Adrenal gland (tissue), 9 donors: ENCODE measurements at regions not wholly inside any gene's neighbourhood (a gene's known extent, or its start where the extent isn't known, plus 50 kb on each side); places are given as distances from the start of the nearest gene placed in this dataset.

Source experiments
- DNase-seq, 7 donors: peaks; one replicate each; pipeline ENCODE4 v3.0.0-alpha.2; 2019 to 2020
- H3K27ac ChIP-seq, 5 donors: fragments of 200-600 bp; sonication (generic) in 4 of 5; 1 replicate in 3 of 5; 2 replicates in 2 of 5; pipeline versions ENCODE4 v1.5.1 to v1.8.0; 2016 to 2020; ENCODE audit warnings: mild to moderate bottlenecking in 1 of 5
- H3K27me3 ChIP-seq: fragments of 200-600 bp; 2 replicates; pipeline ENCODE4 v1.8.0; 2021
- H3K36me3 ChIP-seq, 2 donors: fragments of 200-600 bp; replicated peaks in 1 of 2; 1 replicate in 1 of 2; 2 replicates in 1 of 2; pipeline versions ENCODE4 v1.5.1 to v1.8.0; 2018 to 2022
- H3K4me1 ChIP-seq, 2 donors: fragments of 200-600 bp; replicated peaks in 1 of 2; 1 replicate in 1 of 2; 2 replicates in 1 of 2; pipeline versions ENCODE4 v1.5.1 to v1.8.0; 2018 to 2021
- H3K4me3 ChIP-seq, 4 donors: fragments of 200-600 bp; sonication (generic) in 3 of 4; one replicate each; pipeline ENCODE4 v1.5.1; 2016 to 2018
- H3K9me3 ChIP-seq, 3 donors: fragments of 200-600 bp; sonication (generic) in 1 of 3; replicated peaks in 1 of 3; 1 replicate in 2 of 3; 2 replicates in 1 of 3; pipeline versions ENCODE4 v1.5.1 to v1.8.0; 2016 to 2021
- CTCF ChIP-seq, 6 experiments: fragments of 450-650 bp in 4 of 6; fragments of 200-600 bp in 2 of 6; sonication (generic) in 1 of 6; IDR thresholded peaks; 1 replicate in 5 of 6; 2 replicates in 1 of 6; pipeline versions ENCODE4 v1.5.1 to v1.8.0; 2016 to 2021; ENCODE audit warnings: antibody characterized with exemption in 6 of 6, mild to moderate bottlenecking in 2 of 6, moderate library complexity in 1 of 6
- POLR2A ChIP-seq, 2 donors: fragments of 450-650 bp; IDR thresholded peaks; one replicate each; pipeline ENCODE4 v1.6.1; 2017; ENCODE audit warnings: antibody characterized with exemption in 2 of 2, mild to moderate bottlenecking in 2 of 2, moderate library complexity in 1 of 2
- WGBS, 4 donors: extraction: QIAGEN DNeasy Blood & Tissue Kit in 2 of 4; methylation state at CpG; one replicate each; pipeline versions ENCODE4 v1.1.5 to v1.1.7; 2013 to 2017; 5-methylcytosine and 5-hydroxymethylcytosine counted together
- intact Hi-C, 2 donors: fragments of 100-400 bp; cut with DNase I; formaldehyde crosslinking; loops; one replicate each; pipeline versions ENCODE4 v1.14.1 to v1.15.0; 2022 to 2023
- donor health status: healthy with polysubstance abuse.
- donor health status: Bipolar disorder and iron deficiency.
- donor health status: DM: yes; HTN: yes; CAD: no.
- donor health status: DM: no; HTN: no; CAD: no.
- donor health status: DM: no; HTN: no; CAD: no.

- intact Hi-C loops: no loop called here
- H3K4me1 ChIP-seq: no peaks in the 10 kb centered on the region
- H3K4me3 ChIP-seq: no peak overlapping the region
- no peaks in the 10 kb centered on the region for H3K9me3 ChIP-seq
- TF ChIP-seq POLR2A (IDR thresholded peaks at IDR 0.05) (no peak), CTCF (IDR thresholded peaks at IDR 0.05) (no peak)
- DNase-seq: no peak
- H3K27me3 ChIP-seq: no peaks in the 10 kb centered on the region
- H3K27ac ChIP-seq: no peak overlapping the region
- 63 to 74% (median 68%) methylated on average over 2 of the region's 2 CpGs for WGBS, 4 donors
- H3K36me3 ChIP-seq: no peaks in the 10 kb centered on the region
These were observed 152.9 kb upstream of the ANKRD55 start for GRCh38 chr5:56386046-56386445.

- 82 to 89% (median 85%) methylated on average over 11 to 12 of the region's 12 CpGs for WGBS, 4 donors
- intact Hi-C loops: no loop called here
These were observed 151.1 kb upstream of the ANKRD55 start for GRCh38 chr5:56384186-56384585.

GRCh38 chr5:56383761-56384160 lies 150.6 kb upstream of the ANKRD55 start:
- DNase-seq: no peak
- intact Hi-C loops: no loop called here
- no peaks in the 10 kb centered on the region for H3K36me3 ChIP-seq
- no peak overlapping the region for H3K27ac ChIP-seq
- H3K9me3 ChIP-seq: no peaks in the 10 kb centered on the region
- no peak for TF ChIP-seq POLR2A (IDR thresholded peaks at IDR 0.05)
- no peak for TF ChIP-seq CTCF (IDR thresholded peaks at IDR 0.05)
- no peaks in the 10 kb centered on the region for H3K27me3 ChIP-seq
- no peak overlapping the region for H3K4me3 ChIP-seq
- no peaks in the 10 kb centered on the region for H3K4me1 ChIP-seq
- WGBS, 4 donors: 85 to 99% (median 93%) methylated on average over 6 to 10 of the region's 10 CpGs

More at GRCh38 chr5:56384186-56384585, 151.1 kb upstream of the ANKRD55 start:
- no peak for DNase-seq
- H3K36me3 ChIP-seq: no peaks in the 10 kb centered on the region
- H3K27me3 ChIP-seq: no peaks in the 10 kb centered on the region
- TF ChIP-seq POLR2A (IDR thresholded peaks at IDR 0.05) (no peak), CTCF (IDR thresholded peaks at IDR 0.05) (no peak)
- no peaks in the 10 kb centered on the region for H3K4me1 ChIP-seq
- H3K9me3 ChIP-seq: no peaks in the 10 kb centered on the region
- H3K4me3 ChIP-seq: no peak overlapping the region
- H3K27ac ChIP-seq: no peak overlapping the region

GRCh38 chr5:56382896-56383295 lies 149.8 kb upstream of the ANKRD55 start:
- no peaks in the 10 kb centered on the region for H3K36me3 ChIP-seq
- H3K27ac ChIP-seq: no peak overlapping the region
- TF ChIP-seq POLR2A (IDR thresholded peaks at IDR 0.05) (no peak), CTCF (IDR thresholded peaks at IDR 0.05) (no peak)
- H3K4me1 ChIP-seq: no peaks in the 10 kb centered on the region
- 31 to 81% (median 58%) methylated on average over 1 of the region's 1 CpG for WGBS, 4 donors
- intact Hi-C loops: no loop called here
- no peak overlapping the region for H3K4me3 ChIP-seq
- no peak for DNase-seq
- H3K27me3 ChIP-seq: no peaks in the 10 kb centered on the region
- no peaks in the 10 kb centered on the region for H3K9me3 ChIP-seq
